Skin epidermis (tissue), 12 donors: ENCODE measurements at regions not wholly inside any gene's neighbourhood (a gene's known extent, or its start where the extent isn't known, plus 50 kb on each side); places are given as distances from the start of the nearest gene placed in this dataset.

Experiments used
- H3K27ac ChIP-seq, 21 experiments: fragments of 200-600 bp; sonication (generic) in 11 of 21; one replicate each; pipeline ENCODE4 v1.5.0; 2020; ENCODE audit warnings: mild to moderate bottlenecking in 3 of 21, inconsistent platforms in 2 of 21, moderate library complexity in 2 of 21
- H3K4me3 ChIP-seq, 7 experiments: fragments of 200-600 bp; sonication (generic) in 2 of 7; one replicate each; pipeline ENCODE4 v1.5.0; 2020; ENCODE audit warnings: inconsistent platforms in 2 of 7, mild to moderate bottlenecking in 2 of 7, moderate library complexity in 1 of 7

DNA sequence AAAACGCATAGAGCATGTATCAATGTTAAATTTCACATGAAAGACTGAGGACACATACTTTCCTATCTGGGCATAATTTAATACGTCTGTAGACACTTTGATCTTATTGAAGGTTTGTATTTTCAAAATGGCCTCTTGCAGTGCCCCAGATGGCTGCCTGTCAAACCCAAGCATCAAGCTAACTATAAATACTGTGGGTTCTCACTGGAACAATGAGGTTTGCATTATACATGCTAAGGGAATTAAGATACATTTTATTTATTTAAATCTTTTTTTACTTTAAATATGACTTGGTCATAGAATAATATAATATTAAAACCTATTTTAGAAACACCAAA is 702.9 kb upstream of the GRAMD2B start:
- no peak overlapping the region for H3K4me3 ChIP-seq
- no peak overlapping the region for H3K27ac ChIP-seq

DNA sequence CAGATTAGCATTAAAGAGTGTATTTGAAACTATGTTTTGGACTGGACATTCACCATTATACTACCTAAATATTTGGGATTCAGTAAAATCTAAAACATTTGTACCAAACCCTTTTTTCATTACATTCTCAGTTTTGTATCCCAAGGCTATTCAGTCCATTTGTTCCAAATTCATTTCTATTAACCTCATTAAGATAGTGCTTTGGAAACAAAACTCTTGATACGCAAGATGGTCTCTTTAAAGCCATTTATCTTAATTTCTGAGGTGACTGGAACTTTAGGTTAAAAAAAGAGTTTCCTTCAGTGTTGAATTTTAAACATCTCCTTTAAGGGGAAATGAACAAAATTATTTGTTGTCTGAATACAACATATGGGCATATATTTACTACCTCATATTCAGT is 702.5 kb upstream of the GRAMD2B start:
- no peak overlapping the region for H3K27ac ChIP-seq

DNA sequence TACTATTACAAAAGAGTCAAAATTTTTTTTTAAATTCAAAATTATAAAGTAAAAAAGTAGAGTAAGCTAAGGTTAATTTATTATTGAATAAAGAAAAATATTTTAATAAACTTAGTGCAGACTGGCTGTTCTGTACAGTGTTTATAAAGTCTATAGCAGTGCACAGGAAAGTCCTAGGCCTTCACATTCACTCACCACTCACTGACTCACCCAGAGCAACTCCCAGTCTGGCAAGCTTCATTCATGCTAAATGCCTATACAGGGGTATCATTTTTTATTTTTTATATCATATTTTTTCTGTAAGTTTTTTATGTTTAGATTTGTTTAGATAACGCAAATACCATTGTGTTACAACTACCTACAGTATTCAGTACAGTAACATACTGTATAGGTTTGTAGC is 700.7 kb upstream of the GRAMD2B start:
- Histone ChIP-seq H3K4me3 (no peak overlapping the region), H3K27ac (no peak overlapping the region)

More for the DNA sequence above, 702.5 kb upstream of the GRAMD2B start:
- no peak overlapping the region for H3K4me3 ChIP-seq

DNA sequence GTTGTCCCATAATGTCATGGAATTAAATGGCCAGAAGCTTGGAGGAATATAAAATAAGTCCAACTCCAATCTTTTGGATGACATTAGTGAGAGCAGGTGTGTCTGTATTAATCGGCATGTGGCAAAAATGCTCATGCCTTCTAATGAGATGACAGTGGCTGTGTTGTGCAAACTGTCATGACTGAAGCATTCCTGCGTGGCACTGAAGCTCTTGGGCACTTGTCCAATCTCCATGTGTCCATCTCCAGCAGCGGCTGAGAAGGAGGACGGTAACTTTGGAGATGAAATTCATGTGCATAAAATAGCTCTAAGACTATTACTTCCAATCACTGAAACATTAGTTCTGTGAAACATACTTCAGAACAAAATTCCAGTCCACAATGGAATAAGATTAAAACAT is 697.5 kb upstream of the GRAMD2B start:
- Histone ChIP-seq H3K4me3 (no peak overlapping the region), H3K27ac (no peak overlapping the region)

DNA sequence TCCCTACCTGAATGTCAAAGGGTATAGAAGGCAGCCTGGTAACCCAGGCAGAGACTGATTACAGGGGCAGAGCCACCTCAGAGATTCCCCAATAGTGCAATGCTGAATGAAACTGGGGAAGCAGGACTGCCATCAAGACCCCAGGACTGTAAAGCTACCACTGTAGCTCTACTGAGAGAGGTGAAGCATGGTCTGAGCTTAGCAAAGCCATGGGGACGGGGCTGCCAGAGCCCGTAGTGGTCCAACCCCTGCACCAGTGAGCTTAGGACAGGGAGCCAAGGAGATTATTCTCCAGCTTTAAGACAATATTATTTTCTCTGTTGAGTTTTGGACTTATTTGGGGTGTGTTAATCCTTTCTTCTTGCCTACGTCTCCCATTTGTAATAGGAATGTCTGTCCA is 679.3 kb upstream of the GRAMD2B start:
- no peak overlapping the region for H3K4me3 ChIP-seq
- no peak overlapping the region for H3K27ac ChIP-seq

DNA sequence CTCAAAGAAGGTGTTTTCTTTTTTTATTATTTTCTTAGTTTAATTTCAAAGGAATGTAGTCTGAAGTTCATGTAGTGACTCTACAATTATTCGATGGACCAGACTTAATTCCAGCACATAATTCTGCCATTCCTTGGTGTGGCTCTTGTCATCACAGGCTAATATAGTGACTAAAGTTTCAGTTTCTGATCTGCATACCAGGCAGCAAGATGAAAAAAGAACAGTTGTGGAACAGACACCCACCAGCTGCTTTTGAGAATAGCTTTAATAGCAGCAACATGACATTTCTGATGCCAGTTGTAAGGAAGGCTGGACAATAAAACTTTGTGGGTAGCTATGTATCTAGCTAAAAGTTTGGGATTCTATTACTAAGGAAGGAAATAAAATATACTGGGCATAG is 676.3 kb upstream of the GRAMD2B start:
- Histone ChIP-seq H3K4me3 (no peak overlapping the region), H3K27ac (no peak overlapping the region)

DNA sequence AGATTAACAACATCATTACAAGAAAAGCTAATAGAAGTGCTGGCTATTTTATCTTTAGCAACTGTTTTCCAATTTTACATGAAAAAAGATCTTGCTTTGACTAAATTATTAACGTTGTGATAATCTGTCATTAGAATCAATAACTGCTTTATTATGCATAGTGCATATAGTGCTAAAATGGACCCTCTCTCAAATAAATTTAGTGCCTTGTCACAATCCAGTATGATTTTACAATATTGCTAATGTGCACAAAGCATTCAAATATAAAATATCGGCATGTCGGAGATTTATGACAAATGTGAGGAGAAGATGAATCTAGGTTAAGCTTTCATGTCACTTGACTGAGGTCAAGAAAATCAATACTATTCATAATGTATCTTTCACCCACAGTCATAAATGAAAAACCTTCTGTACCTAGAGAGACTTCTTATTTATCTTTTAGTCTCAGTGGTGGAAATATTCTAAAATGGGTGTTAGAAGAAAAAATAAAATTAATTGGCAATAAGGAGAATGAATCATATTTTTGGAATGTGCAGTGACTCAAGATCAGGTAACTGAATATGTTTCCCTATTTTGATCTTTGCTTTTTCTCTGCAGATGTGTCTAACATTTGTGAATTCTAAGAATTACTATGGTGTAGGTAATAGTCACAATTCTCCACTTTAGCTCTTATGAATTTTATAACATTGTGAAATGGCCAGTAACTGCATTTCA is 672.9 kb upstream of the GRAMD2B start:
- no peak overlapping the region for H3K4me3 ChIP-seq

DNA sequence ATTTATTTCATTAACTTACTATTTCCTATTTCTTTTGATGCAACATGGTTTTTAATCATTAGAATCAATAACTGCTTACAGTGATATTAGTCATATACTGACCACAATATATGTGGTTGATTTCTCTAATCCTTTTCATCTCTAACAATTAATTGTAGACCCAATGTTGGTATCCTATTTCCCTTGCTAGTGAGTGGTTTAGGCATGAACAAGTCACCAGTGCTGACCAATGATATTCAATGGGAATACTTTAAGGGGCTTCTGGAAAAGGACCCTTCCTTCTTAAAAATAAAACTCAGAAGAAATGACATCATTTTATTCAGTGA is 672.4 kb upstream of the GRAMD2B start:
- H3K4me3 ChIP-seq: no peak overlapping the region
- no peak overlapping the region for H3K27ac ChIP-seq

More for the DNA sequence above, 672.9 kb upstream of the GRAMD2B start:
- no peak overlapping the region for H3K27ac ChIP-seq

DNA sequence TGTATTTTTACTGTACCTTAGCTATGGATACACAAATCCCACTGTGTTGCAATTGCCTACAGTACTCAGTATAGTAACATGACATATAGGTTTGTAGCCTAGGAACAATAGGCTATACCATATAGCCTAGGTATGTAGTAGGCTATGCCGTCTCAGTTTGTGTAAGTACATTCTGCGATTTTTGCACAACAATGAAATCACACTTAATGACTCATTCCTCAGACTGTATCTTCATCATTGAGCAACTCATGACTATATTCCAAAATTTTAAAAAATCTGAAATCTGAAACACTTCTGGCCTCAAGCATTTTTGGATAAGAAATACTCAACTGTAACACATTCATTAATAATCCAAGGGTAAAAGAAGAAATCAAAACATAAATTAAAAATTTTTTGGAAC is 666.8 kb upstream of the GRAMD2B start:
- no peak overlapping the region for H3K27ac ChIP-seq
- no peak overlapping the region for H3K4me3 ChIP-seq

DNA sequence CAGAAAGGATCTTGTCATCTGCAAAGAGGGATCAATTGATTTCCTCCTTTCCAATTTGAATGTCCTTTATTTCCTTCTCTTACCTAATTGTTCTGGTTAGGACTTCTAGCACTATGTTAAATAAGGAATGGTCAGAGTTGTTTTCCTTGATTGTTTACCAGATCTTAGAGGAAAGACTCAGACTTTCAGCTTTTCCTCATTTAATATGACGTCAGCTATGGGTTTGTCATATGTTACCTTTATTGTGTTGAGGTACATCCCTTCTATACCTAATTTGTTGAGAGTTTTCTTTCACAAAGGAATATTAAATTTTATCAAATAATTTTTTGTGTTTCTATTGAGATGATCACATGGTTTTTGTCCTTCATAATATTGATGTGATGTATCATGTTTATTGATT is 656.5 kb upstream of the GRAMD2B start:
- Histone ChIP-seq H3K27ac (no peak overlapping the region), H3K4me3 (no peak overlapping the region)

DNA sequence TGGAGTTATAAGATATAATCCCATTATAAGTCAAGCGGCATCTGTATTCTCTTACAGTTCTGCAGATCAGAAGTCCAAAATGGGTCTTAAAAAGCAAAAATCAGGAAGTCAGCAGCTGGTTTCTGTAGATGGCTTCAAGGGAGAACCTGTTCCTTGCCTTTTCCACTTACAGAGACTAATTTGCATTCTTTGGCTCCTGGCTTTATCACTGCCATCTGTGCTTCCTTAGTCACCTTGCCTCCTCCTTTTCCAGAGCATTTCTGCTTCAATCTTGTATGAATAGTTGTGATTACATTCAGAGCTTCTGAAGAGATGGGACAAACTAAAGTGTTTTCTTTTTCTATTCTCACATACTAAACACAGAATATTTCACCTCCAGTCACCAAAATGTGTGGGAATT is 647.3 kb upstream of the GRAMD2B start:
- no peak overlapping the region for H3K4me3 ChIP-seq
- no peak overlapping the region for H3K27ac ChIP-seq

DNA sequence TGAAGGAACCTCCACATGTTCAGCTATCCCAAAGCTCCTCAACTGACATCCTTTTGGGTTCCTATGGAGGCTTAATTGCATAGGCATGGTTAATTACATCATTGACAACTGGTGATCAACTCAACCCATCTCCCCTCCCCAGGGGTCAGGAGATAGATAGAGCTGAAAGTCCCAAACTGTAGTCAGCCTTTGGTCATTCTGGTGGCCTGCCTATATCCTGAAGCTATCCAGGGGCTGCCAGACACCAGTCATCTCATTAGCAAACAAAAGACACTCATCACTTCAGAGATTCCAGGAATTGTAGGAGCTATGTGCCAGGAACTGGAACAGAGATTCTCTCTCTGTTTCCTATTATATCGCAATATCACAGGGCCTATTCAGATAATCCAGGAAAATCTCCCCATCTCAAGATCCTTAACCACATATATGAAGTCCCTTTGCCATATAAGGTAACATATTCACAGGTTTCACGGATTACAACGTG is 646.5 kb upstream of the GRAMD2B start:
- Histone ChIP-seq H3K27ac (no peak overlapping the region), H3K4me3 (no peak overlapping the region)

DNA sequence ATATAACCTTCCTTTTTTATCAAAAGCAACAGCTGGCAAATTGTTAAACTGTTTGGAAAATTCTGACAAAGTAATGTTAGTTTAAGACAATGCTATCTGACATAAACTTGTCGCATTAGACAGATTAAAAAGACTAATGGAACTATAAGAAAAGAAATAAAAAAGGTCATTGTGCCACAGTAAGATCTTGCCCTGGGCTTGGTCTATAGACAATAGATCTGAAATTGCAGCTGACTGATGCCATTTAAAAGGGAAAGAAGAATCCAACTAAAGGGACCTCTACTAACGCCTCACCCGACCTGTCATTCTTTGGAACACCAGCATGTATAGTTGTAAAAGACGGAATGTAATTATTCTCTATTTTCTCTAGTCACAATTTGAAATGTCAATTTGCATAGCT is 644.4 kb upstream of the GRAMD2B start:
- Histone ChIP-seq H3K27ac (no peak overlapping the region), H3K4me3 (no peak overlapping the region)

DNA sequence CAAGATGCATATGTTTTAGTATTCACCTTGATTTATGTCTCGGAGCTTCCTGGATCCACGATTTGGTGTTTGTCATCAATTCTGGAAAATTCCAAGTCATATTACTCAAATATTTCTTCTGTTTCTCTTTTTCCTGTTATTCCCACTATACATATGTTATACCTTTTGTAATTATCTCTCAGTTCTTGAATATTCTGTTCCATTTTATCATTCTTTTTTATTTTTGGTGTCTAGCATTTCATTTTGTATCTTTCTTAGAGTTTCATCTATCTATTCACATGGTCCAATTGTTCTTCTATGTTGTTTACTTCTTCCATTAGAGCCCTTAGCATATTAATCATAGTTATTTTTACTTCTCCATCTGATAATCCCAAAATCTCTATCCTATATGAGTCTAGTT is 637.8 kb upstream of the GRAMD2B start:
- Histone ChIP-seq H3K4me3 (no peak overlapping the region), H3K27ac (no peak overlapping the region)

DNA sequence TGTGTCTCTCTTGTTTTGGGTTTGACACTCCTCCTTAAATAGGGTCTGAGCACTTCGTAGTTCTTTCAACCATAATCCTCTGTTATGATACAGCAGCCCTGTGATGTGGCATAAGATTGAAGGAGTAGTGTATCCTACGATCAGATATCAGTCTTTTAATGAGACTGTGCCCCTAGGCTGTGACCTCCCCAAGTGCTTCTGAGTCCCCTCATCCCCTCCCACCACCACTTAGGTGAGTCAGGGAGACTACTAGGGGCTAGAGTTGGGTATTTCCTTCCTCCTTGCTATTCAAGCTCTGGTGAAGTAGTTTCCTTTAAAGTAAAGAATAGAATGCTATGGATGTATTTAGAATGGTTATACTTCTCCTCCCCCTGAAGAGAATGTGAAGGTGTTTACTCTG is 637.2 kb upstream of the GRAMD2B start:
- H3K4me3 ChIP-seq: no peak overlapping the region
- H3K27ac ChIP-seq: no peak overlapping the region

DNA sequence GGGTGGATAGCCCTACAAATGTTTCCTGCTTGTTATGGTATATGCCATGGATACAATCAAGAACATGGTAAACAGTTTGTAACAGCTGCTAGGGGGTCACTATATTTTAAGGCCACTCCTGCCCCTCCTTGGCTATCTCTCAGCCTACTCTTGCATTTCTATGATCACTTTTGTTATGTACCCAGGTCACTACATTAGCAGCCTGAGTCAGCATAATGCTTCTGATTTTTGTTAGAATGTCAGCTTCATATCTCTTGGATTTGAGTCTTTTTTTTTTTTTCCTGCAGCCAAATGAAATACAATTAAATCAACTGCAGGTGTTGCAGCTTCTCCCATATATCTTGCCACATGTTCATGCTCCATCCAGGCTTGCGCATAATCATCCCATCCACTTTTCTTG is 629.7 kb upstream of the GRAMD2B start:
- Histone ChIP-seq H3K27ac (no peak overlapping the region), H3K4me3 (no peak overlapping the region)

DNA sequence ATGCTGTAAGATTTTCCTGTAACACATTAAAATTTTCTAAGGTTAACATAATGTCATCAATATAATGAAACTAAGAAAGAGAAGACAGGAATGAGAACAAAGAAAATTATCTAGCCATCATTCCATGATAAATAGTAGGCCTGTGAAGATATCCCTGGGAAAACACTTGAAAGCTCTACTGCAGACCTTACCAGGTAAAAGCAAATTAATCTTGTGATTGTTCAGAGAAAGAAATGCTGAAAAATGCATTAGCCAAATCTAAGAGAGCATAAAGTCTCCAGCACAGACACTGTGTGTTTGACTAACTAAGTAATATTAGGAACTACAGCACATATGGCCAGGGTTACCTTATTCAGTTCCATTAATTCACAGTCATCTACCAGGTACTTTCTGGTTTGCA is 628.3 kb upstream of the GRAMD2B start:
- no peak overlapping the region for H3K4me3 ChIP-seq
- no peak overlapping the region for H3K27ac ChIP-seq

DNA sequence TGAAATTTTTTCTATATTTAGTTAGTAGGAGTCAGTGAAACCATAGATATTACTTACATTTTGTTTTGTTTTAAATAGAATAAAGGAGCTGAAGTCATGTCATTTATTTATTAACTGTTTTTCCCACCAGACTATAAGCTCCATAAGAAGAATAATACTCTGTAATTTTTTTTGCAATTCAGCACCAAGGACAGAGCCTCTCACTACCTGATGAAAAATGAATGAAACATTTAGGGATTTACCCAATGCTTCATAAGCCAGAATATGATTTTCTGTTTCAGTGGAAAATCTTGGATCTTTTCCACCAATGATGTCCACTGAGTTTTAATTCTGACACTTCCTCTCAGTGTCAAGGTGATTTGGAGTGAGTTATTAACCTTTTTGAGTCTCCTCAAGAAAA is 624.9 kb upstream of the GRAMD2B start:
- Histone ChIP-seq H3K27ac (no peak overlapping the region), H3K4me3 (no peak overlapping the region)

DNA sequence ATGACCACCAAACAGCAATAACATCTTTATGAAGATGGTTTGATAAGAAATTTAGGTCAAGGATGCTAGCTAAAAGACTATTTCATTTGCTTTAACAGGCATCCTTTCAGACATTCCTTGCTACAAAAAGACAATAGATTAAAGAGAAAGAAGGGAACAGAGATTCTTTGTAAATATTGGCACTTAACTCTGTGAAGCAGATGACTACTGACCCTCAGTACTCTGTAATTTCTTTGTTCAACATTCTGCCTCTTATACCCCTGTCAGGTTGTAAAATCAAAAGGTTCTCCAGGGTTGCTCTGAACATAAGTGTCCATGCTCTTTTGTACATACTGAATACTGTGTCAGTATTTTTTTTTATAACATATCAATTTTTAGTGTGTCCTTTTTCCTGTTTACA is 610.6 kb upstream of the GRAMD2B start:
- H3K4me3 ChIP-seq: no peak overlapping the region
- H3K27ac ChIP-seq: no peak overlapping the region

DNA sequence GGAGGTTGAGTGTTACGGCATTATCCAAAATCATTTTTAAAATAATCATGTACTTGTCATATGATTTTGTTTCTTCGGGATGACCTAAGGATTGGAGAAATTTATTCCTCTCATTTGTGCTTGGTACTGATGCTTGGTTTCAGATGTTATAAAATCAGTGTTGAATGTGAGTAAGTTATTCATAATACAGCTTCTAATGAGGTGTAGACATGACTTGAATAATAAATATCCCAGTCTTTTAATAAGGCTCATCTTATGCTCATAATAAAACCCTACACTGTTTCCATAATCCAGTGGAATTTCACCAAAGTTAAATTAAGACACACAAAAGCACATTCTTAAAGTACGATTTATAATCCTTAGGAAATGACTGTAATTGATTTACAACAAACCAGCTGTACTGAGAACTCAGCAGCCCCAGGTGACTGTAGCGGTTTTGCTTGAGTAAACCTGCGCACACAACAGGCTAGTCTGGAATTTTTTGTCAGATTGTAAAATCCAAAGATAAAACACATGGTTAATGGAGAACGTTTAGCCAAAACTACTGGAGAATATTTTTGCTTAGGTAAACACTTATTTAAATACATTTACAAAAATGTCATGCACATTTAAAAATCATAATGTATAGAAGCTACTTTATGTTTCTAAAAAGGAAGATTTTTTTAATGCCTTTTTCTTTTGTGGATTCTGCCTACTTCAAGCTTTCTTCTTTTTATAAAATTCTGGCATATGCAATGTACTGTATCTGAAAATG is 609.8 kb upstream of the GRAMD2B start:
- Histone ChIP-seq H3K27ac (no peak overlapping the region), H3K4me3 (no peak overlapping the region)

DNA sequence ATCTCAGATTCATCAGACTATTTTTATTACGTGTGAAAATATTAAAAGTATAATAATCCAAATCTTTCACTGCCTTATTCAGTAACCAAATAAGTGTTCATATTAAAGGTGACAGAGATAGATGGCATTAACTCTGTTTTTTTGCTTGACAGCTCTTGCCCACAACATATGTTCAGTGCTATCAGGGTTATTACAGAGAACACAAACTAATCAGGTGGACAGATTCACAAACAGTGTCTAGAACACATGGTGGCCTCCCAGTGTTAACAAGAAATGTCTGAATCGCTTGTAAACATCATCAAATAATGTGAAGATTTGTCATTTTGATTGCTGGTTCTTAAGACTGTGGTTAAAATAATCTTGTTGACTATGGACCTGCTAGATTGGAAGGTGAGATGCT is 609.1 kb upstream of the GRAMD2B start:
- no peak overlapping the region for H3K4me3 ChIP-seq
- no peak overlapping the region for H3K27ac ChIP-seq

DNA sequence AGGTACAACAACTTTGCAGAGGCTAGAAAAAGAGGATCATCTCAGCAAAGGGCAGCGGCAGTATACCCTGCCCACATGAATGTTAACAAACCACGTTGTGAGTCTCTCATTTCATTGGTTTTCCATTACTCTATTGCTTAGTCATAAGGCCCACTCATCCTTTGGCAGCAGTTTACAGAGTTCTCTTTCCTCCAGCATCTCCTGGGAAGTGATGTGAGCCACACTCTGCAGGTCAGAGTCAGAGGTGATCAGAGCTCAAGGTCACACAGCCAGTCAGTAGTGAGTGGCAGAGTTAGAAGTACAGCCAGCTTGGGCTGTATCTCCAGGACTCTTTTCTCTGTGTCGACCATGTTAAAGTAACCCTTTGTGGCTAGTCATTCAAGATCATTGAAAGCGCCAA is 599.6 kb upstream of the GRAMD2B start:
- no peak overlapping the region for H3K27ac ChIP-seq
- no peak overlapping the region for H3K4me3 ChIP-seq
